PFSK-1 (cell line): ENCODE measurements at regions not wholly inside any gene's neighbourhood (a gene's known extent, or its start where the extent isn't known, plus 50 kb on each side); places are given as distances from the start of the nearest gene placed in this dataset.

Experiments
- POLR2AphosphoS5 ChIP-seq: IDR thresholded peaks from 2 replicates; pipeline ENCODE4 v1.6.1; 2012; ENCODE audit warnings: low read depth, mild to moderate bottlenecking, control low read depth, low read length, moderate library complexity
- REST ChIP-seq, 2 experiments: IDR thresholded peaks; 2 replicates each; pipeline versions ENCODE4 v1.6.1 to v1.8.0; 2011 to 2012; ENCODE audit warnings: low read depth in 2 of 2, low read length in 2 of 2, control low read depth in 1 of 2, inconsistent platforms in 1 of 2, mild to moderate bottlenecking in 1 of 2, moderate library complexity in 1 of 2; ENCODE audit not compliant: insufficient read depth in 1 of 2
- SIN3A ChIP-seq: IDR thresholded peaks from 2 replicates; pipeline ENCODE4 v1.6.1; 2012; ENCODE audit warnings: mild to moderate bottlenecking, low read length, moderate library complexity, borderline replicate concordance; ENCODE audit not compliant: insufficient read depth
- TAF1 ChIP-seq: IDR thresholded peaks from 2 replicates; pipeline ENCODE4 v1.6.1; 2012; ENCODE audit warnings: low read length, control low read depth, borderline replicate concordance; ENCODE audit not compliant: insufficient read depth

DNA sequence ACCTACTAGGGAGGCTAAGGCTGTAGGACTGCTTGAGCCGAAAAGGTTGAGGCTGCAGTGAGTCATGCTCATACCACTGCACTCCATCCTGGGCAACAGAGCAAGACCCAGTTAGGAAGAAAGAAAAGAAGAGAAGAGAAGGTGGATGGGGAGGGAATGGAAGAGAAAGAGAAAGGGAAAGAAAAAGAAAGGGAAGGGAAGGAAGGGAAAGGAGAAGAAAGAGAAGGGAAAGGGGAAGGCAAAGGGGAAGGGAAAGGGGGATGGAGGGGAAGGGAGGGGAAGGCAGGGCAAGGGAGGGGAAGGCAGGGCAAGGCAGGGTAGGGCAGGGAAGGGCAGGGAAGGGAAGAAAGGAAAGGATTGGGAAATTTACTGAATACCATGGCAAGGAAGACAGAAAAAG is 157.0 kb downstream of the ACTL7B start:
- no peak for TF ChIP-seq SIN3A
- no peak for TF ChIP-seq POLR2AphosphoS5
- no peak for TF ChIP-seq TAF1
- TF ChIP-seq REST (IDR thresholded peaks at IDR 0.05; ENCODE audit: insufficient read depth in 1 of 2, low read depth in 2 of 2, low read length in 2 of 2) = no peak
